ENCODE measurements at regions not wholly inside any gene's neighbourhood (a gene's known extent, or its start where the extent isn't known, plus 50 kb on each side); places are given as distances from the start of the nearest gene placed in this dataset.

DNA sequence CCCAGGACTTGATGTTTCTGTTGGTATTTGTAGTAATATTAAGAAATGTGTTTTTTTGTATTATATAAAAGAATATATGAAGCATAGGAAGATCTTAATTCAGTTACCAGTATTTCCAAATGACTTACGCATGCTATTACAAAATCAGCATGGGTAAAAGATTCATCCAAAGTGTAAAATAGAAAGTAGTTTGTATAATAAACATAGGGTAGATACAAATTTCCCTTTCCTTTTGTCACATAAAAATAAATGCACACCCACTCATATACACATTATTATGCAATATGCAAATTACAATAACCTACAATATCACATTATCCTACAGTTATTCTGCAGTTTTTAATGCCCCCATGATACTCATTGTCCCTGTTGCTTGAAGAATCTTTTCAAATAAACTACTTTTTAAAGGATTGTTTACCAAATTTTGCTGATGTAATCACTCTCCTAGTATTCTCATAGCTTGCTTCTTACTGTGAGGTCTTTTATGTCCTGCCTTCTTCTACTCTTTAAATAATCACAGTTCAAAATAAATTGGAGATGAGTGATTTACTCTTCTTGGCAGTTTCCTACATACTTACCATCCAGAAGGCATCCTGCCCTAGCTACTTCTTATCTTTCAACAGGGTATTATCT is 244.0 kb downstream of the CASP12 start (continued):
- TF ChIP-seq, protein P1, sequence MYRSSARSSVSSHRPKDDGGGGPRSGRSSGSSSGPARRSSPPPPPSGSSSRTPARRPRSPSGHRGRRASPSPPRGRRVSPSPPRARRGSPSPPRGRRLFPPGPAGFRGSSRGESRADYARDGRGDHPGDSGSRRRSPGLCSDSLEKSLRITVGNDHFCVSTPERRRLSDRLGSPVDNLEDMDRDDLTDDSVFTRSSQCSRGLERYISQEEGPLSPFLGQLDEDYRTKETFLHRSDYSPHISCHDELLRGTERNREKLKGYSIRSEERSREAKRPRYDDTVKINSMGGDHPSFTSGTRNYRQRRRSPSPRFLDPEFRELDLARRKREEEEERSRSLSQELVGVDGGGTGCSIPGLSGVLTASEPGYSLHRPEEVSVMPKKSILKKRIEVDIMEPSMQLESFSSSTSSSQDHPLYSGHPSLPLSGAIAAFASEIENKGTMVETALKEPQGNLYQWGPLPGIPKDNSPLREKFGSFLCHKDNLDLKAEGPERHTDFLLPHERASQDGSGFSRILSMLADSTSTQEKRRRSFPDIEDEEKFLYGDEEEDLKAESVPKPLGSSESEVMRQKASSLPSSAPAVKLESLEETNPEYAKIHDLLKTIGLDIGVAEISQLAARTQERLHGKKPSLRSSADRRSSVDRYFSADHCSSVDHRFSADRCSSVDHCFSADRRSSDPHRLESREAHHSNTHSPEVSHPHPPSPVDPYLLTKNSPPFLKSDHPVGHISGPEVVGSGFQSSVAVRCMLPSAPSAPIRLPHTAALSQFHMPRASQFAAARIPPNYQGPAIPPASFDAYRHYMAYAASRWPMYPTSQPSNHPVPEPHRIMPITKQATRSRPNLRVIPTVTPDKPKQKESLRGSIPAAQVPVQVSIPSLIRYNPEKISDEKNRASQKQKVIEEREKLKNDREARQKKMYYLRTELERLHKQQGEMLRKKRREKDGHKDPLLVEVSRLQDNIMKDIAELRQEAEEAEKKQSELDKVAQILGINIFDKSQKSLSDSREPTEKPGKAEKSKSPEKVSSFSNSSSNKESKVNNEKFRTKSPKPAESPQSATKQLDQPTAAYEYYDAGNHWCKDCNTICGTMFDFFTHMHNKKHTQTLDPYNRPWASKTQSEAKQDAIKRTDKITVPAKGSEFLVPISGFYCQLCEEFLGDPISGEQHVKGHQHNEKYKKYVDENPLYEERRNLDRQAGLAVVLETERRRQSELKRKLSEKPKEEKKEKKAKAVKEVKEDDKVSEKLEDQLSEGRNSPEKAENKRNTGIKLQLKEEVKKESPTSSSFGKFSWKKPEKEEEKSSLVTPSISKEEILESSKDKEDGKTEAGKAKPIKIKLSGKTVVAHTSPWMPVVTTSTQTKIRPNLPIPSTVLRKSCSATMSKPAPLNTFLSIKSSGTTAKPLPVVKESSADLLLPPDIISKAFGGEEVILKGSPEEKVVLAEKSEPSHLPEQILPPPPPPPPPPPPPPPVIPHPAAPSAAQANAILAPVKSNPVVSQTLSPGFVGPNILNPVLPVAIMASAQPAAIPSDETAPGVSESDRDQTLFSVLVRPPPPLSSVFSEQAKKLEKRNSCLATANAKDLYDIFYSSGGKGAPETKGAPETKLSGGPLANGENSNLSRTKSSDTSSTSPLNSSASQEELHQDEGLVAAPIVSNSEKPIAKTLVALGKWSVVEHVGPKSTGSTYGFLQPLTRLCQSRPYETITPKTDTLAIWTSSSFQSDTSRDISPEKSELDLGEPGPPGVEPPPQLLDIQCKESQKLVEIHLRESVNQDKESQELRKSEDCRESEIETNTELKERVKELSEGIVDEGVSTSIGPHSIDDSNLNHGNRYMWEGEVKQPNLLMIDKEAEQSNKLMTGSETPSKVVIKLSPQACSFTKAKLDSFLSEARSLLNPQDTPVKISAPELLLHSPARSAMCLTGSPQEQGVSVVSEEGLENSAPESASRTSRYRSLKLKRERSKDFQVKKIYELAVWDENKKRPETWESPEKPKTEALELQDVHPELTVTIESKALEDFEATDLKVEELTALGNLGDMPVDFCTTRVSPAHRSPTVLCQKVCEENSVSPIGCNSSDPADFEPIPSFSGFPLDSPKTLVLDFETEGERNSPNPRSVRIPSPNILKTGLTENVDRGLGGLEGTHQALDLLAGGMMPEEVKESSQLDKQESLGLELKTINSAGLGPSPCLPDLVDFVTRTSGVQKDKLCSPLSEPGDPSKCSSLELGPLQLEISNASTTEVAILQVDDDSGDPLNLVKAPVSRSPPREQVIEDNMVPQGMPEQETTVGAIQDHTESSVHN (CRISPR knock-in tag; IDR thresholded peaks at IDR 0.05): no peak
- TF ChIP-seq GMEB1 (CRISPR knock-in tag; IDR thresholded peaks at IDR 0.05; ENCODE audit: borderline replicate concordance): no peak
- no peak for TF ChIP-seq CBX2 (IDR thresholded peaks at IDR 0.05; ENCODE audit: low read depth, low read length)
- no peak for TF ChIP-seq CBX2 (CRISPR knock-in tag; IDR thresholded peaks at IDR 0.05; ENCODE audit: low read depth)
- TF ChIP-seq STAT6 (CRISPR knock-in tag; IDR thresholded peaks at IDR 0.05; ENCODE audit: borderline replicate concordance): no peak
- TF ChIP-seq ETS1 (CRISPR knock-in tag; IDR thresholded peaks at IDR 0.05): no peak
- no peak for TF ChIP-seq ZKSCAN8 (CRISPR knock-in tag; IDR thresholded peaks at IDR 0.05; ENCODE audit: borderline replicate concordance)
- no peak for TF ChIP-seq U2AF2 (IDR thresholded peaks at IDR 0.05; ENCODE audit: low read depth, low read length)
- no peak for TF ChIP-seq TARDBP (CRISPR knock-in tag; IDR thresholded peaks at IDR 0.05)
- TF ChIP-seq ZNF768 (CRISPR knock-in tag; IDR thresholded peaks at IDR 0.05): no peak
